PC-3 (cell line): ENCODE measurements at regions not wholly inside any gene's neighbourhood (a gene's known extent, or its start where the extent isn't known, plus 50 kb on each side); places are given as distances from the start of the nearest gene placed in this dataset.
"Not testable (repeated sequence)": the region's sequence is repeated elsewhere in the genome, so short reads cannot be mapped to it uniquely, and the experiment has no call there.

Experiments used
- CTCF ChIP-seq: fragments of 300-600 bp; sonication (generic); conservative IDR thresholded peaks from 2 replicates; pipeline ENCODE4 v1.5.1; 2017; ENCODE audit warnings: antibody characterized with exemption, low read depth, mild to moderate bottlenecking, low read length
- EZH2 ChIP-seq: fragments of 300-600 bp; sonication (generic); IDR thresholded peaks from one replicate; pipeline ENCODE4 v1.6.1; 2017; ENCODE audit warnings: antibody characterized with exemption, mild to moderate bottlenecking, low read length; ENCODE audit not compliant: unreplicated experiment
- EZH2phosphoT487 ChIP-seq: fragments of 300-600 bp; sonication (generic); IDR thresholded peaks from 2 replicates; pipeline ENCODE4 v1.6.1; 2018; ENCODE audit warnings: mild to moderate bottlenecking, antibody characterized with exemption, low read length, borderline replicate concordance

- not testable (repeated sequence) for TF ChIP-seq CTCF, EZH2, EZH2phosphoT487
These were observed 164.3 kb downstream of the VSIG4 start for GRCh38 chrX:65875614-65876013.
